B cell (primary cell): ENCODE measurements at regions not wholly inside any gene's neighbourhood (a gene's known extent, or its start where the extent isn't known, plus 50 kb on each side); places are given as distances from the start of the nearest gene placed in this dataset.

Experiments
- CTCF ChIP-seq: fragments of 200-600 bp; IDR thresholded peaks from one replicate; pipeline ENCODE4 v1.8.0; 2022; ENCODE audit warnings: antibody characterized with exemption, mild to moderate bottlenecking
- EZH2 ChIP-seq: IDR thresholded peaks from 2 replicates; pipeline ENCODE4 v1.6.1; 2012; ENCODE audit warnings: borderline replicate concordance, low read depth, mild to moderate bottlenecking, moderate library complexity, low read length; ENCODE audit not compliant: insufficient read depth, poor library complexity, severe bottlenecking

- TF ChIP-seq CTCF (no peak), EZH2 (no peak)
These were observed 64.6 kb upstream of the SERPINE2 start for GRCh38 chr2:224103651-224104050.
